ENCODE measurements at regions not wholly inside any gene's neighbourhood (a gene's known extent, or its start where the extent isn't known, plus 50 kb on each side); places are given as distances from the start of the nearest gene placed in this dataset.
"Not testable (repeated sequence)": the region's sequence is repeated elsewhere in the genome, so short reads cannot be mapped to it uniquely, and the experiment has no call there.

GRCh38 chr16:9160551-9160911, 69.1 kb downstream of the HAPSTR1 start:
- H3K4me1 ChIP-seq (ENCODE audit: control insufficient read depth, insufficient read depth, low read length), result peaks cover 7% of the 10 kb centered on the region
- WGBS (ENCODE audit: insufficient coverage), result 83% methylated on average over 13 of the region's 13 CpGs
- H3K27ac ChIP-seq (ENCODE audit: low read length), result no peak overlapping the region
- H3K36me3 Mint-ChIP-seq, result no peaks in the 10 kb centered on the region
- no peaks in the 10 kb centered on the region for H3K9me3 ChIP-seq (ENCODE audit: control insufficient read depth, insufficient read depth, low read length)
- H3K27me3 Mint-ChIP-seq (ENCODE audit: low read depth in 2 of 2), result peaks cover 0 to 2% of the 10 kb centered on the region in 2 donors
- H3K27ac Mint-ChIP-seq, result no peak overlapping the region
- intact Hi-C loops (cut with micrococcal nuclease), result loop anchor here (2.0 to 10.0 kb wide), 2 partner anchors 64 to 1576 kb away; no protein-coding TSS in a partner anchor
- TF ChIP-seq, protein P1, sequence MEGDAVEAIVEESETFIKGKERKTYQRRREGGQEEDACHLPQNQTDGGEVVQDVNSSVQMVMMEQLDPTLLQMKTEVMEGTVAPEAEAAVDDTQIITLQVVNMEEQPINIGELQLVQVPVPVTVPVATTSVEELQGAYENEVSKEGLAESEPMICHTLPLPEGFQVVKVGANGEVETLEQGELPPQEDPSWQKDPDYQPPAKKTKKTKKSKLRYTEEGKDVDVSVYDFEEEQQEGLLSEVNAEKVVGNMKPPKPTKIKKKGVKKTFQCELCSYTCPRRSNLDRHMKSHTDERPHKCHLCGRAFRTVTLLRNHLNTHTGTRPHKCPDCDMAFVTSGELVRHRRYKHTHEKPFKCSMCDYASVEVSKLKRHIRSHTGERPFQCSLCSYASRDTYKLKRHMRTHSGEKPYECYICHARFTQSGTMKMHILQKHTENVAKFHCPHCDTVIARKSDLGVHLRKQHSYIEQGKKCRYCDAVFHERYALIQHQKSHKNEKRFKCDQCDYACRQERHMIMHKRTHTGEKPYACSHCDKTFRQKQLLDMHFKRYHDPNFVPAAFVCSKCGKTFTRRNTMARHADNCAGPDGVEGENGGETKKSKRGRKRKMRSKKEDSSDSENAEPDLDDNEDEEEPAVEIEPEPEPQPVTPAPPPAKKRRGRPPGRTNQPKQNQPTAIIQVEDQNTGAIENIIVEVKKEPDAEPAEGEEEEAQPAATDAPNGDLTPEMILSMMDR (IDR thresholded peaks at IDR 0.05), result no peak
- H3K4me3 Mint-ChIP-seq, result no peak overlapping the region
- no peaks in the 10 kb centered on the region for H3K9me3 Mint-ChIP-seq
- no peaks in the 10 kb centered on the region for H3K36me3 ChIP-seq (ENCODE audit: control insufficient read depth, insufficient read depth, low read length)
- DNase-seq, result no peak
- no peak overlapping the region for H3K4me3 ChIP-seq (ENCODE audit: low read length)
- peaks cover 2% of the 10 kb centered on the region for H3K27me3 ChIP-seq (ENCODE audit: control insufficient read depth, insufficient read depth, low read length)
- no peak for ATAC-seq
- H3K4me1 Mint-ChIP-seq, result peaks cover 8% of the 10 kb centered on the region in 2 donors

DNA sequence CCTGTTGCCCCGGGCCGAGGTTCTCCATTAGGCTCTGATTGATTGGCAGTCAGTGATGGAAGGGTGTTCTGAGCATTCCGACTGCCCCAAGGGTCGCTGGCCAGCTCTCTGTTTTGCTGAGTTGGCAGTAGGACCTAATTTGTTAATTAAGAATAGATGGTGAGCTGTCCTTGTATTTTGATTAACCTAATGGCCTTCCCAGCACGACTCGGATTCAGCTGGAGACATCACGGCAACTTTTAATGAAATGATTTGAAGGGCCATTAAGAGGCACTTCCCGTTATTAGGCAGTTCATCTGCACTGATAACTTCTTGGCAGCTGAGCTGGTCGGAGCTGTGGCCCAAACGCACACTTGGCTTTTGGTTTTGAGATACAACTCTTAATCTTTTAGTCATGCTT, 74.2 kb downstream of the HAPSTR1 start:
- H3K27me3 ChIP-seq (ENCODE audit: control insufficient read depth, insufficient read depth, low read length), result no peaks in the 10 kb centered on the region
- no peak overlapping the region for H3K27ac ChIP-seq (ENCODE audit: low read length)
- no peaks in the 10 kb centered on the region for H3K4me1 Mint-ChIP-seq
- TF ChIP-seq, protein P1 (IDR thresholded peaks at IDR 0.05), result no peak
- WGBS (ENCODE audit: insufficient coverage), result 89% methylated on average over 10 of the region's 10 CpGs
- no peak overlapping the region for H3K27ac Mint-ChIP-seq
- no peak for ATAC-seq
- H3K9me3 ChIP-seq (ENCODE audit: control insufficient read depth, insufficient read depth, low read length), result no peaks in the 10 kb centered on the region
- peaks cover 3% of the 10 kb centered on the region for H3K4me1 ChIP-seq (ENCODE audit: control insufficient read depth, insufficient read depth, low read length)
- no peaks in the 10 kb centered on the region for H3K9me3 Mint-ChIP-seq
- H3K27me3 Mint-ChIP-seq (ENCODE audit: low read depth in 2 of 2), result no peaks in the 10 kb centered on the region
- no peak for DNase-seq
- H3K4me3 ChIP-seq (ENCODE audit: low read length), result no peak overlapping the region
- no peaks in the 10 kb centered on the region for H3K36me3 Mint-ChIP-seq
- H3K4me3 Mint-ChIP-seq, result no peak overlapping the region
- no peaks in the 10 kb centered on the region for H3K36me3 ChIP-seq (ENCODE audit: control insufficient read depth, insufficient read depth, low read length)
- intact Hi-C loops (cut with micrococcal nuclease), result loop anchor here (10.0 kb wide), 1 partner anchor 59 kb away; no protein-coding TSS in a partner anchor

GRCh38 chr16:9166326-9166993, 75.0 kb downstream of the HAPSTR1 start:
- H3K27me3 Mint-ChIP-seq (ENCODE audit: low read depth in 2 of 2); H3K4me3 Mint-ChIP-seq; H3K9me3 Mint-ChIP-seq; H3K27me3 ChIP-seq (ENCODE audit: control insufficient read depth, insufficient read depth, low read length); H3K27ac Mint-ChIP-seq; H3K27ac ChIP-seq (ENCODE audit: low read length); H3K36me3 Mint-ChIP-seq; H3K9me3 ChIP-seq (ENCODE audit: control insufficient read depth, insufficient read depth, low read length); H3K36me3 ChIP-seq (ENCODE audit: control insufficient read depth, insufficient read depth, low read length); ATAC-seq; H3K4me1 Mint-ChIP-seq; H3K4me1 ChIP-seq (ENCODE audit: control insufficient read depth, insufficient read depth, low read length); H3K4me3 ChIP-seq (ENCODE audit: low read length); DNase-seq: not testable (repeated sequence)
- 90% methylated on average over 14 of the region's 24 CpGs for WGBS (ENCODE audit: insufficient coverage)
- intact Hi-C loops (cut with micrococcal nuclease), result loop anchor here (10.0 kb wide), 1 partner anchor 58 kb away; no protein-coding TSS in a partner anchor

- Mint-ChIP-seq H3K4me1 (no peaks in the 10 kb centered on the region), H3K27ac (no peak overlapping the region), H3K9me3 (no peaks in the 10 kb centered on the region), H3K27me3 (ENCODE audit: low read depth in 2 of 2) (no peaks in the 10 kb centered on the region), H3K4me3 (no peak overlapping the region), H3K36me3 (no peaks in the 10 kb centered on the region)
- TF ChIP-seq, protein P1 (IDR thresholded peaks at IDR 0.05), result no peak
- 95% methylated on average over 4 of the region's 7 CpGs for WGBS (ENCODE audit: insufficient coverage)
- H3K4me3 ChIP-seq (ENCODE audit: low read length), result no peak overlapping the region
- intact Hi-C loops (cut with micrococcal nuclease), result loop anchor here (10.0 kb wide), 1 partner anchor 56 kb away; no protein-coding TSS in a partner anchor
- no peaks in the 10 kb centered on the region for H3K9me3 ChIP-seq (ENCODE audit: control insufficient read depth, insufficient read depth, low read length)
- no peaks in the 10 kb centered on the region for H3K36me3 ChIP-seq (ENCODE audit: control insufficient read depth, insufficient read depth, low read length)
- H3K27me3 ChIP-seq (ENCODE audit: control insufficient read depth, insufficient read depth, low read length), result no peaks in the 10 kb centered on the region
- H3K4me1 ChIP-seq (ENCODE audit: control insufficient read depth, insufficient read depth, low read length), result no peaks in the 10 kb centered on the region
- DNase-seq (no peak), ATAC-seq (no peak)
- H3K27ac ChIP-seq (ENCODE audit: low read length), result no peak overlapping the region
Observed at GRCh38 chr16:9169094-9169493, 77.7 kb downstream of the HAPSTR1 start.
